ENCODE measurements at regions not wholly inside any gene's neighbourhood (a gene's known extent, or its start where the extent isn't known, plus 50 kb on each side); places are given as distances from the start of the nearest gene placed in this dataset.
A peak's percentile ranks its signal among the peaks of the same experiment; 100 is the strongest.

GRCh38 chr14:86027990-86028389 is 498.0 kb downstream of the FLRT2 start:
- DNase-seq: no peak

GRCh38 chr14:86027144-86027543 is 497.2 kb downstream of the FLRT2 start:
- no peak for DNase-seq

GRCh38 chr14:86022031-86022629 is 492.2 kb downstream of the FLRT2 start:
- DNase-seq: no peak

- no peak for DNase-seq
Observed at GRCh38 chr14:86020841-86021240, 490.9 kb downstream of the FLRT2 start.

GRCh38 chr14:86015941-86016340 is 486.0 kb downstream of the FLRT2 start:
- no peak for DNase-seq

- DNase-seq: no peak
Observed at GRCh38 chr14:86015511-86015910, 485.6 kb downstream of the FLRT2 start.

GRCh38 chr14:86013641-86014040 is 483.7 kb downstream of the FLRT2 start:
- DNase-seq: no peak

GRCh38 chr14:86012461-86012860 is 482.5 kb downstream of the FLRT2 start:
- no peak for DNase-seq

GRCh38 chr14:86003998-86004397 is 474.1 kb downstream of the FLRT2 start:
- no peak for DNase-seq

GRCh38 chr14:85996551-85996950 is 466.6 kb downstream of the FLRT2 start:
- no peak for DNase-seq

- no peak for DNase-seq
Observed at GRCh38 chr14:85991156-85991555, 461.2 kb downstream of the FLRT2 start.

- DNase-seq: no peak
Observed at GRCh38 chr14:85987907-85988306, 458.0 kb downstream of the FLRT2 start.

- DNase-seq: no peak
Observed at GRCh38 chr14:85987292-85987691, 457.3 kb downstream of the FLRT2 start.

- no peak for DNase-seq
Observed at GRCh38 chr14:85978582-85979250, 448.8 kb downstream of the FLRT2 start.

GRCh38 chr14:85974602-85975001 is 444.7 kb downstream of the FLRT2 start:
- DNase-seq: no peak

GRCh38 chr14:85963486-85963885 is 433.5 kb downstream of the FLRT2 start:
- no peak for DNase-seq

- DNase-seq: no peak
Observed at GRCh38 chr14:85960756-85961155, 430.8 kb downstream of the FLRT2 start.

GRCh38 chr14:85959063-85959462 is 429.1 kb downstream of the FLRT2 start:
- DNase-seq: no peak

GRCh38 chr14:85958069-85958468 is 428.1 kb downstream of the FLRT2 start:
- DNase-seq: no peak

- no peak for DNase-seq
Observed at GRCh38 chr14:85953265-85953664, 423.3 kb downstream of the FLRT2 start.

GRCh38 chr14:85948153-85948552 is 418.2 kb downstream of the FLRT2 start:
- peak in 2 of 58 donors; percentile 3 to 9 for DNase-seq

- no peak for DNase-seq
Observed at GRCh38 chr14:85947461-85948139, 417.7 kb downstream of the FLRT2 start.

- no peak for DNase-seq
Observed at GRCh38 chr14:85943192-85943591, 413.2 kb downstream of the FLRT2 start.
